NB4 (cell line): ENCODE measurements at regions not wholly inside any gene's neighbourhood (a gene's known extent, or its start where the extent isn't known, plus 50 kb on each side); places are given as distances from the start of the nearest gene placed in this dataset.

Experiments
- DNase-seq: peaks from one replicate; pipeline ENCODE4 v3.0.0; 2010; ENCODE audit warnings: low read depth
- H3K4me3 ChIP-seq: one replicate; pipeline ENCODE4 v1.5.1; 2011; ENCODE audit warnings: mild to moderate bottlenecking, low read depth, low read length, moderate library complexity
- CTCF ChIP-seq: IDR thresholded peaks from one replicate; pipeline ENCODE4 v1.5.1; 2012; ENCODE audit warnings: low read depth, low read length
- MAX ChIP-seq: IDR thresholded peaks from 2 replicates; pipeline ENCODE4 v1.6.1; 2011; ENCODE audit warnings: low read depth, low read length
- MYC ChIP-seq: IDR thresholded peaks from 2 replicates; pipeline ENCODE4 v1.6.1; 2011; ENCODE audit warnings: low read depth, low read length
- POLR2A ChIP-seq: IDR thresholded peaks from 2 replicates; pipeline ENCODE4 v1.6.1; 2011; ENCODE audit warnings: mild to moderate bottlenecking; ENCODE audit not compliant: insufficient read length; ENCODE audit errors: extremely low read depth

GRCh38 chr13:90008707-90009149, 1338.8 kb upstream of the MIR17HG start:
- no peak overlapping the region for H3K4me3 ChIP-seq
- no peak for DNase-seq
- no peak for TF ChIP-seq MYC
- no peak for TF ChIP-seq CTCF
- no peak for TF ChIP-seq MAX
- no peak for TF ChIP-seq POLR2A

GRCh38 chr13:90014038-90014437, 1333.4 kb upstream of the MIR17HG start:
- TF ChIP-seq MAX (no peak), MYC (no peak), CTCF (no peak), POLR2A (no peak)
- no peak for DNase-seq

GRCh38 chr13:90015565-90016507, 1331.7 kb upstream of the MIR17HG start:
- TF ChIP-seq CTCF (no peak), POLR2A (no peak), MAX (no peak), MYC (no peak)
- no peak overlapping the region for H3K4me3 ChIP-seq
- no peak for DNase-seq

More at GRCh38 chr13:90014038-90014437, 1333.4 kb upstream of the MIR17HG start:
- H3K4me3 ChIP-seq: no peak overlapping the region

- TF ChIP-seq MAX (no peak), POLR2A (no peak), MYC (no peak), CTCF (no peak)
- H3K4me3 ChIP-seq: no peak overlapping the region
- DNase-seq: no peak
These were observed 1330.8 kb upstream of the MIR17HG start for GRCh38 chr13:90016688-90017087.

- no peak overlapping the region for H3K4me3 ChIP-seq
- no peak for DNase-seq
- TF ChIP-seq POLR2A (no peak), CTCF (no peak), MAX (no peak), MYC (no peak)
These were observed 1326.9 kb upstream of the MIR17HG start for GRCh38 chr13:90020536-90021070.
